Endothelial cell (in vitro differentiated cells): ENCODE measurements at regions not wholly inside any gene's neighbourhood (a gene's known extent, or its start where the extent isn't known, plus 50 kb on each side); places are given as distances from the start of the nearest gene placed in this dataset.
"Not testable (repeated sequence)": the region's sequence is repeated elsewhere in the genome, so short reads cannot be mapped to it uniquely, and the experiment has no call there.

Experiments
- DNase-seq: peaks from one replicate; pipeline ENCODE4 v3.0.0; 2021; ENCODE audit warnings: low spot score
- H3K27ac Mint-ChIP-seq: one replicate; pipeline ENCODE4 v1.8.0; 2021; ENCODE audit warnings: mixed read lengths, inconsistent platforms; ENCODE audit not compliant: unreplicated experiment
- H3K27me3 Mint-ChIP-seq: one replicate; pipeline ENCODE4 v1.8.0; 2021; ENCODE audit warnings: mild to moderate bottlenecking, moderate library complexity, mixed read lengths, inconsistent platforms; ENCODE audit not compliant: unreplicated experiment
- H3K36me3 Mint-ChIP-seq: one replicate; pipeline ENCODE4 v1.8.0; 2021; ENCODE audit warnings: mild to moderate bottlenecking, low read depth, mixed read lengths, inconsistent platforms; ENCODE audit not compliant: unreplicated experiment
- H3K4me1 Mint-ChIP-seq: one replicate; pipeline ENCODE4 v1.8.0; 2021; ENCODE audit warnings: mild to moderate bottlenecking, mixed read lengths, inconsistent platforms; ENCODE audit not compliant: unreplicated experiment
- H3K4me3 Mint-ChIP-seq: one replicate; pipeline ENCODE4 v1.8.0; 2021; ENCODE audit warnings: mild to moderate bottlenecking, mixed read lengths, inconsistent platforms; ENCODE audit not compliant: unreplicated experiment
- H3K9me3 Mint-ChIP-seq: one replicate; pipeline ENCODE4 v1.8.0; 2021; ENCODE audit warnings: mixed read lengths, inconsistent platforms; ENCODE audit not compliant: unreplicated experiment
- CTCF ChIP-seq: fragments of 200-600 bp; sonication (generic); IDR thresholded peaks from one replicate; pipeline ENCODE4 v1.5.0; 2021; ENCODE audit warnings: antibody characterized with exemption; ENCODE audit not compliant: unreplicated experiment

- Mint-ChIP-seq H3K4me3 (no peak overlapping the region), H3K27me3 (no peaks in the 10 kb centered on the region), H3K4me1 (no peaks in the 10 kb centered on the region), H3K9me3 (no peaks in the 10 kb centered on the region), H3K27ac (no peak overlapping the region), H3K36me3 (no peaks in the 10 kb centered on the region)
- DNase-seq = no peak
- TF ChIP-seq CTCF = no peak
Measured at GRCh38 chr2:83368916-83369315, 1090.2 kb downstream of the SUCLG1 start.

GRCh38 chr2:83368461-83368860, 1090.6 kb downstream of the SUCLG1 start:
- no peaks in the 10 kb centered on the region for H3K36me3 Mint-ChIP-seq
- no peak for TF ChIP-seq CTCF
- H3K9me3 Mint-ChIP-seq = no peaks in the 10 kb centered on the region
- H3K4me3 Mint-ChIP-seq = no peak overlapping the region
- H3K27ac Mint-ChIP-seq = no peak overlapping the region
- no peaks in the 10 kb centered on the region for H3K27me3 Mint-ChIP-seq
- H3K4me1 Mint-ChIP-seq = no peaks in the 10 kb centered on the region
- DNase-seq = no peak

GRCh38 chr2:83365476-83365875, 1093.6 kb downstream of the SUCLG1 start:
- Mint-ChIP-seq H3K4me1 (no peaks in the 10 kb centered on the region), H3K27ac (no peak overlapping the region), H3K27me3 (no peaks in the 10 kb centered on the region), H3K9me3 (no peaks in the 10 kb centered on the region), H3K4me3 (no peak overlapping the region), H3K36me3 (no peaks in the 10 kb centered on the region)
- TF ChIP-seq CTCF = no peak
- no peak for DNase-seq

GRCh38 chr2:83364264-83364663, 1094.8 kb downstream of the SUCLG1 start:
- DNase-seq = no peak
- Mint-ChIP-seq H3K27me3 (no peaks in the 10 kb centered on the region), H3K4me1 (no peaks in the 10 kb centered on the region), H3K27ac (no peak overlapping the region), H3K36me3 (no peaks in the 10 kb centered on the region), H3K9me3 (no peaks in the 10 kb centered on the region), H3K4me3 (no peak overlapping the region)
- TF ChIP-seq CTCF = no peak

- H3K36me3 Mint-ChIP-seq, H3K4me3 Mint-ChIP-seq, H3K4me1 Mint-ChIP-seq, H3K27ac Mint-ChIP-seq, H3K27me3 Mint-ChIP-seq, H3K9me3 Mint-ChIP-seq, DNase-seq: not testable (repeated sequence)
Measured at GRCh38 chr2:83363138-83363537, 1095.9 kb downstream of the SUCLG1 start.

- Mint-ChIP-seq H3K4me1 (no peaks in the 10 kb centered on the region), H3K36me3 (no peaks in the 10 kb centered on the region), H3K27ac (no peak overlapping the region), H3K9me3 (no peaks in the 10 kb centered on the region), H3K4me3 (no peak overlapping the region), H3K27me3 (no peaks in the 10 kb centered on the region)
- DNase-seq = no peak
- TF ChIP-seq CTCF = no peak
Measured at GRCh38 chr2:83359336-83359735, 1099.7 kb downstream of the SUCLG1 start.
